ENCODE measurements at regions not wholly inside any gene's neighbourhood (a gene's known extent, or its start where the extent isn't known, plus 50 kb on each side); places are given as distances from the start of the nearest gene placed in this dataset.

GRCh38 chr4:157754410-157754809, 418.4 kb downstream of the GASK1B start:
- Histone ChIP-seq H3K27ac (ENCODE audit: low read depth, low read length) (no peak overlapping the region), H3K9me2 (replicated peaks; ENCODE audit: control insufficient read depth, low read length) (no peaks in the 10 kb centered on the region), H4K20me1 (ENCODE audit: control insufficient read depth, insufficient read depth, low read depth, low read length) (no peaks in the 10 kb centered on the region)

DNA sequence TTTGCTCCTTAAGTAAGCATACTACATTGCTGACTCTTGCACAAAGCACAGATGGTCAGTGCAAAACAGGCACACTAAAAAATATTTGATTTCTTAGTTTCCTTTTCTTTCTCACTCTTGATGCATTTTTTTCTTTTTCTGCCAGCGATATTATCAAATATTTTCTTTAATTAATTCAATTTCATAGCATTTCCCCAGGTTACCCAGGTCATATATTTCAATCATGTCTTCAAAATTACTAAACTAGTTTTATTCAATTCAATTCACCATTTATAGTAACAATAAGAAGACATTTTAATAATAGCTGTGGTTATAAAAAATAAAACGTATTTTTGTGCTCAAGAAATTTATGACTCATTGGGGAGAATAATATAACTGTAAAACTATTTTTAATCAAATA, 421.2 kb downstream of the GASK1B start:
- Histone ChIP-seq H3K27ac (ENCODE audit: low read depth, low read length) (no peak overlapping the region), H3K36me3 (ENCODE audit: control insufficient read depth, low read length) (no peaks in the 10 kb centered on the region), H3F3A (ENCODE audit: control insufficient read depth, insufficient read depth) (no peaks in the 10 kb centered on the region), H3K4me3 (ENCODE audit: low read length) (no peak overlapping the region), H3K4me1 (ENCODE audit: control insufficient read depth, low read length) (no peaks in the 10 kb centered on the region), H3K4me2 (ENCODE audit: low read length) (no peak overlapping the region), H3K9me2 (replicated peaks; ENCODE audit: control insufficient read depth, low read length) (no peaks in the 10 kb centered on the region), H4K20me1 (ENCODE audit: control insufficient read depth, insufficient read depth, low read depth, low read length) (no peaks in the 10 kb centered on the region), H3K79me2 (ENCODE audit: control insufficient read depth, low read length) (no peaks in the 10 kb centered on the region), H3K27me3 (ENCODE audit: control insufficient read depth, low read length) (no peaks in the 10 kb centered on the region), H3K9me3 (ENCODE audit: control insufficient read depth, insufficient read depth, low read length) (no peaks in the 10 kb centered on the region)
- TF ChIP-seq EZH2phosphoT487 (IDR thresholded peaks at IDR 0.05; ENCODE audit: borderline replicate concordance, low read length) = no peak
- TF ChIP-seq CTCF (IDR thresholded peaks at IDR 0.05; ENCODE audit: low read depth, low read length, poor library complexity, severe bottlenecking) = no peak

More at GRCh38 chr4:157754410-157754809, 418.4 kb downstream of the GASK1B start:
- Histone ChIP-seq H3K4me2 (ENCODE audit: low read length) (no peak overlapping the region), H3K4me1 (ENCODE audit: control insufficient read depth, low read length) (no peaks in the 10 kb centered on the region), H3K9me3 (ENCODE audit: control insufficient read depth, insufficient read depth, low read length) (no peaks in the 10 kb centered on the region), H3F3A (ENCODE audit: control insufficient read depth, insufficient read depth) (no peaks in the 10 kb centered on the region), H3K27me3 (ENCODE audit: control insufficient read depth, low read length) (no peaks in the 10 kb centered on the region), H3K36me3 (ENCODE audit: control insufficient read depth, low read length) (no peaks in the 10 kb centered on the region), H3K79me2 (ENCODE audit: control insufficient read depth, low read length) (no peaks in the 10 kb centered on the region), H3K4me3 (ENCODE audit: low read length) (no peak overlapping the region)
- TF ChIP-seq EZH2phosphoT487 (IDR thresholded peaks at IDR 0.05; ENCODE audit: borderline replicate concordance, low read length) = no peak
- no peak for TF ChIP-seq CTCF (IDR thresholded peaks at IDR 0.05; ENCODE audit: low read depth, low read length, poor library complexity, severe bottlenecking)

DNA sequence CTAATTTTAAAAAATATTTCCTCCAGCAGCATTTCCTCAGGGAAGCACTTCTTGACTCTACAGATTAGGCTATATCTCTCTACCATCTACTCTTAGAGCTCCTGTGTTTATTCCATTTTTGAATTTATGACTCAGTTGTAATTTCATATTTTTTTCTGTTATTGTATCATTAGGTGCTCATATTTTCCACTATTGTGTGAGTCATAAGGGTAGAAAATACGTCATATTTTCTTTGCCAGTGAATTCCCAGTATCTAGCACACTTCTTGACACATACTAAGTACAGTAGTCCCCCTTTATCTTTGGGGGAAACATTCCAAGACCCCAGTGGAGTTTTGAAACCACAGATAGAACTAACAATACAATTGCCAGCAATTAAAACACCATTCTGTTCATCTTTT, 431.2 kb downstream of the GASK1B start:
- H3K79me2 ChIP-seq (ENCODE audit: control insufficient read depth, low read length) = no peaks in the 10 kb centered on the region
- no peaks in the 10 kb centered on the region for H3F3A ChIP-seq (ENCODE audit: control insufficient read depth, insufficient read depth)
- H3K36me3 ChIP-seq (ENCODE audit: control insufficient read depth, low read length) = no peaks in the 10 kb centered on the region
- H3K4me3 ChIP-seq (ENCODE audit: low read length) = no peak overlapping the region
- no peaks in the 10 kb centered on the region for H3K9me2 ChIP-seq (replicated peaks; ENCODE audit: control insufficient read depth, low read length)
- no peaks in the 10 kb centered on the region for H3K4me1 ChIP-seq (ENCODE audit: control insufficient read depth, low read length)
- no peak overlapping the region for H3K4me2 ChIP-seq (ENCODE audit: low read length)
- no peaks in the 10 kb centered on the region for H3K27me3 ChIP-seq (ENCODE audit: control insufficient read depth, low read length)
- no peaks in the 10 kb centered on the region for H4K20me1 ChIP-seq (ENCODE audit: control insufficient read depth, insufficient read depth, low read depth, low read length)
- no peak overlapping the region for H3K27ac ChIP-seq (ENCODE audit: low read depth, low read length)
- H3K9me3 ChIP-seq (ENCODE audit: control insufficient read depth, insufficient read depth, low read length) = no peaks in the 10 kb centered on the region
- no peak for TF ChIP-seq EZH2phosphoT487 (IDR thresholded peaks at IDR 0.05; ENCODE audit: borderline replicate concordance, low read length)
- no peak for TF ChIP-seq CTCF (IDR thresholded peaks at IDR 0.05; ENCODE audit: low read depth, low read length, poor library complexity, severe bottlenecking)

- Histone ChIP-seq H3K9me2 (replicated peaks; ENCODE audit: control insufficient read depth, low read length) (no peaks in the 10 kb centered on the region), H3K4me3 (ENCODE audit: low read length) (no peak overlapping the region), H4K20me1 (ENCODE audit: control insufficient read depth, insufficient read depth, low read depth, low read length) (no peaks in the 10 kb centered on the region), H3K9me3 (ENCODE audit: control insufficient read depth, insufficient read depth, low read length) (no peaks in the 10 kb centered on the region), H3K79me2 (ENCODE audit: control insufficient read depth, low read length) (no peaks in the 10 kb centered on the region), H3K4me1 (ENCODE audit: control insufficient read depth, low read length) (no peaks in the 10 kb centered on the region), H3K4me2 (ENCODE audit: low read length) (no peak overlapping the region), H3K27ac (ENCODE audit: low read depth, low read length) (no peak overlapping the region), H3F3A (ENCODE audit: control insufficient read depth, insufficient read depth) (no peaks in the 10 kb centered on the region), H3K36me3 (ENCODE audit: control insufficient read depth, low read length) (no peaks in the 10 kb centered on the region), H3K27me3 (ENCODE audit: control insufficient read depth, low read length) (no peaks in the 10 kb centered on the region)
- TF ChIP-seq CTCF (IDR thresholded peaks at IDR 0.05; ENCODE audit: low read depth, low read length, poor library complexity, severe bottlenecking) (no peak), EZH2phosphoT487 (IDR thresholded peaks at IDR 0.05; ENCODE audit: borderline replicate concordance, low read length) (no peak)
These were observed 433.6 kb downstream of the GASK1B start for GRCh38 chr4:157739242-157739641.

Measured in DOHH2 (cell line).